Lung (tissue), 11 donors: ENCODE measurements at regions not wholly inside any gene's neighbourhood (a gene's known extent, or its start where the extent isn't known, plus 50 kb on each side); places are given as distances from the start of the nearest gene placed in this dataset.

Source experiments
- ATAC-seq: fragments of 200-7000 bp; cut with Tn5 transposase; one replicate; pipeline ENCODE4 v1.9.1; 2020; ENCODE audit warnings: moderate number of reproducible peaks; ENCODE audit not compliant: insufficient read depth, low FRiP score
- DNase-seq, 3 donors: peaks; one replicate each; pipeline ENCODE4 v3.0.0-alpha.2; 2013 to 2017
- H3K27ac ChIP-seq, 2 donors: one replicate each; pipeline ENCODE4 v1.5.1; 2013; ENCODE audit warnings: mild to moderate bottlenecking in 2 of 2, moderate library complexity in 2 of 2, control low read depth in 1 of 2, inconsistent platforms in 1 of 2, low read depth in 1 of 2, low read length in 1 of 2
- H3K27me3 ChIP-seq, 3 donors: one replicate each; pipeline ENCODE4 v1.5.1; 2013; ENCODE audit warnings: low read length in 2 of 3; ENCODE audit not compliant: control insufficient read depth in 3 of 3, insufficient read depth in 3 of 3
- H3K36me3 ChIP-seq, 4 donors: one replicate each; pipeline ENCODE4 v1.5.1; 2013; ENCODE audit warnings: low read length in 4 of 4, mild to moderate bottlenecking in 1 of 4, moderate library complexity in 1 of 4; ENCODE audit not compliant: control insufficient read depth in 4 of 4, insufficient read depth in 4 of 4
- H3K4me1 ChIP-seq, 5 donors: one replicate each; pipeline ENCODE4 v1.5.1; 2013; ENCODE audit warnings: low read length in 5 of 5, mild to moderate bottlenecking in 2 of 5, moderate library complexity in 1 of 5; ENCODE audit not compliant: control insufficient read depth in 5 of 5, insufficient read depth in 5 of 5
- H3K4me3 ChIP-seq: one replicate; pipeline ENCODE4 v1.5.1; 2013; ENCODE audit warnings: mild to moderate bottlenecking, control low read depth, moderate library complexity
- H3K9ac ChIP-seq, 2 donors: one replicate each; pipeline ENCODE4 v1.5.1; 2013; ENCODE audit warnings: low read length in 2 of 2, control low read depth in 1 of 2; ENCODE audit not compliant: insufficient read depth in 1 of 2
- H3K9me3 ChIP-seq, 4 donors: one replicate each; pipeline ENCODE4 v1.5.1; 2013; ENCODE audit warnings: low read length in 3 of 4, mild to moderate bottlenecking in 1 of 4, moderate library complexity in 1 of 4; ENCODE audit not compliant: control insufficient read depth in 4 of 4, insufficient read depth in 3 of 4
- WGBS, 2 donors: extraction: QIAGEN DNeasy Blood & Tissue Kit; methylation state at CpG; one replicate each; pipeline ENCODE4 v1.1.7; 2013; 5-methylcytosine and 5-hydroxymethylcytosine counted together
- TF ChIP-seq, protein P1 (sequence below): IDR thresholded peaks from 2 replicates; pipeline ENCODE4 v1.5.1; 2012; ENCODE audit warnings: mild to moderate bottlenecking; ENCODE audit errors: control extremely low read depth, extremely low read depth
- donor health status: control.
- donor health status: control.
- donor health status: Bipolar disorder and iron deficiency.
- donor health status: healthy.
- donor health status: DM: yes; HTN: yes; CAD: no.

DNA sequence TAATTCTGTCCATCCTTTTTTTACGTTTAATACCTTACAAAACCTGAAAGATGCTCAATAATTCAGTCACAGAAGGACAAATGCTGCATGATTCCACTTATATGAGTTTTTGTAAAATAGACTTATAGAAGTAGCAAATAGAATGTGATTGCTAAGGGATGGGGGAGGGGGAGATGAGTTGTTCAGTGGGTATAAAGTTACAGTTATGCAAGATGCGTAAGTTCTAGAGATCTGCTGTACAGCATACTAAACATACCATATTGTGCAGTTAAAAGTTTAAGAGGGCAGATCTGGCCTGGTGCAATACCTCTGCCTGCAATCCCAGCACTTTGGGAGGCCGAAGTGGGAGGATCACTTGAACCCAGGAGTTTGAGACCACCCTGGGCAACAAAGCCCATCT is 78.8 kb downstream of the TET3 start:
- TF ChIP-seq, protein P1, sequence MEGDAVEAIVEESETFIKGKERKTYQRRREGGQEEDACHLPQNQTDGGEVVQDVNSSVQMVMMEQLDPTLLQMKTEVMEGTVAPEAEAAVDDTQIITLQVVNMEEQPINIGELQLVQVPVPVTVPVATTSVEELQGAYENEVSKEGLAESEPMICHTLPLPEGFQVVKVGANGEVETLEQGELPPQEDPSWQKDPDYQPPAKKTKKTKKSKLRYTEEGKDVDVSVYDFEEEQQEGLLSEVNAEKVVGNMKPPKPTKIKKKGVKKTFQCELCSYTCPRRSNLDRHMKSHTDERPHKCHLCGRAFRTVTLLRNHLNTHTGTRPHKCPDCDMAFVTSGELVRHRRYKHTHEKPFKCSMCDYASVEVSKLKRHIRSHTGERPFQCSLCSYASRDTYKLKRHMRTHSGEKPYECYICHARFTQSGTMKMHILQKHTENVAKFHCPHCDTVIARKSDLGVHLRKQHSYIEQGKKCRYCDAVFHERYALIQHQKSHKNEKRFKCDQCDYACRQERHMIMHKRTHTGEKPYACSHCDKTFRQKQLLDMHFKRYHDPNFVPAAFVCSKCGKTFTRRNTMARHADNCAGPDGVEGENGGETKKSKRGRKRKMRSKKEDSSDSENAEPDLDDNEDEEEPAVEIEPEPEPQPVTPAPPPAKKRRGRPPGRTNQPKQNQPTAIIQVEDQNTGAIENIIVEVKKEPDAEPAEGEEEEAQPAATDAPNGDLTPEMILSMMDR: no peak
- Histone ChIP-seq H3K9ac (no peak overlapping the region), H3K4me1 (peaks cover 3 to 10% (median 5%) of the 10 kb centered on the region in 5 donors), H3K4me3 (no peak overlapping the region), H3K27ac (no peak overlapping the region), H3K36me3 (no peaks in the 10 kb centered on the region), H3K9me3 (no peaks in the 10 kb centered on the region), H3K27me3 (no peaks in the 10 kb centered on the region)
- DNase-seq: no peak
- ATAC-seq: no peak
- whole genome bisulfite sequencing, 2 donors: 94 to 98% methylated on average over 3 of the region's 3 CpGs

DNA sequence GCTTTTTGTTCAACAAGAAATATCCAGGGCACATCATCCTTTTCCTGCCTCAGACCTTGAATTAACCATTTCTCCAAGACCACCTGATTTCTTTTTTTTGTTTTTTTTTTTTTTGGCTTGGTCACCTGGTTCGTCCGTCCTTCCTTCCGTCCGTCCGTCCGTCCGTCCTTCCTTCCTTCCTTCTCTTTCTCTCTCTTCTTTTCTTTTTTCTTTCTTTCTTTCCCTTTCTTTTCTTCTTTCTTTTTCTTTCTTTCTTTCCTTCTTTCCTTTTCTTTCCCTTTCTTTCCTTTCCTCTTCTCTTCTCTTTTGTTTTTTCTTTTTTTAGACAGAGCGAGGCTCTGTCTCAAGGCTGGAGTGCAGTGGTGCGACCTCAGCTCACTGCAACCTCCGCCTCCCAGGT is 80.7 kb downstream of the TET3 start:
- Histone ChIP-seq H3K27me3 (no peaks in the 10 kb centered on the region), H3K4me1 (peaks cover 3 to 10% (median 5%) of the 10 kb centered on the region in 5 donors), H3K9ac (no peak overlapping the region), H3K36me3 (no peaks in the 10 kb centered on the region), H3K27ac (no peak overlapping the region), H3K9me3 (no peaks in the 10 kb centered on the region), H3K4me3 (no peak overlapping the region)
- WGBS, 2 donors: 86 to 90% methylated on average over 10 of the region's 10 CpGs
- DNase-seq: no peak
- ATAC-seq: no peak
- TF ChIP-seq, protein P1: no peak

DNA sequence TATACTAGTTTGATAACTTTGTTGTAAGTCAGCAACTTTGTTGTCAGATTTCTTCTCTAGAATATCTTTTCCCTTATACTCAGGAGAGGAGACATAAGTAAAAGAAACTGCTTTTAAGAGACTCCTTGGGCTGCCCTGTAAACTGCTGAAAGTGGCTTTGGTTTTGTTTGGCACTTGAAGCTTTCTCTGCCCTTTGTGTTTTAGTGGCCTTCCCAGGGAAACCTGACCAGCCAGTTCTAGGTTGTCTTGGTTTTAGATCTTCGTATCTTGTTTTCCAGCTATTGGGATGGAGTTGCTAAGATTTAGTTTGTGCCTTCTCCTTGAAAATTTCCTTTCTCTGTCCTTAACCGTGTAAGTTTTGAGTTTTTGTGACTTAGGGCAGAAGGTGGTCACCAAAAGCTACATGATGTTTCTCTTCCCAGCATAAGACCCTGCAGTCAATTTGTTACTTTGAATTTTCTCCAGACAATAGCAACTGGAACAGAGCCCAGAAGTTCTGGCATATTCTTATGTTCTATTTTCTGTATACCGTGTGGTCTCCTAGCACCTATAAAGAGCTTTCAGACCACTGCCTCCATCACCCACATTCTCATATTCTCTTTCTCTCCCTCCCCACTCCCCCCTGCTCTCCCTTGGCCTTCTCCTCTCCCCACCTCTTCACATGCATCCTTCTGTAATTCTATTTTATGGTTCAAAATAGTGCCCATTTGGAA is 81.1 kb downstream of the BOLA3 start:
- H3K4me1 ChIP-seq: peaks cover 3 to 10% (median 5%) of the 10 kb centered on the region in 5 donors
- DNase-seq (peak in 2 of 3 donors; percentile 80 to 85), ATAC-seq (no peak)
- TF ChIP-seq, protein P1: no peak
- H3K27me3 ChIP-seq: no peaks in the 10 kb centered on the region
- no peak overlapping the region for H3K4me3 ChIP-seq
- no peaks in the 10 kb centered on the region for H3K36me3 ChIP-seq
- H3K27ac ChIP-seq: no peak overlapping the region
- 60 to 68% methylated on average over 3 of the region's 3 CpGs for WGBS, 2 donors
- no peaks in the 10 kb centered on the region for H3K9me3 ChIP-seq
- H3K9ac ChIP-seq: no peak overlapping the region
